ENCODE measurements at regions not wholly inside any gene's neighbourhood (a gene's known extent, or its start where the extent isn't known, plus 50 kb on each side); places are given as distances from the start of the nearest gene placed in this dataset.

- TF ChIP-seq POLR2A (IDR thresholded peaks at IDR 0.05) (no peak), POLR2AphosphoS5 (IDR thresholded peaks at IDR 0.05) (no peak), CTCF (IDR thresholded peaks at IDR 0.05 in 8 of 11, conservative IDR thresholded peaks at IDR 0.05 in 3 of 11) (no peak)
These were observed 157.3 kb upstream of the ALDH1B1 start for GRCh38 chr9:38235244-38235643.

Measured in spleen (tissue), 7 donors.